NCI-H2081 treated with DMSO at 0.1 percent for 48 hours (cell line): ENCODE measurements at regions not wholly inside any gene's neighbourhood (a gene's known extent, or its start where the extent isn't known, plus 50 kb on each side); places are given as distances from the start of the nearest gene placed in this dataset.

Experiments
- DNase-seq: peaks from one replicate; lab custom pipeline; 2025; lab: John Stamatoyannopoulos, UW

- DNase-seq, result no peak
Measured at GRCh38 chr10:21263263-21263803, 262.1 kb downstream of the SKIDA1 start.

DNA sequence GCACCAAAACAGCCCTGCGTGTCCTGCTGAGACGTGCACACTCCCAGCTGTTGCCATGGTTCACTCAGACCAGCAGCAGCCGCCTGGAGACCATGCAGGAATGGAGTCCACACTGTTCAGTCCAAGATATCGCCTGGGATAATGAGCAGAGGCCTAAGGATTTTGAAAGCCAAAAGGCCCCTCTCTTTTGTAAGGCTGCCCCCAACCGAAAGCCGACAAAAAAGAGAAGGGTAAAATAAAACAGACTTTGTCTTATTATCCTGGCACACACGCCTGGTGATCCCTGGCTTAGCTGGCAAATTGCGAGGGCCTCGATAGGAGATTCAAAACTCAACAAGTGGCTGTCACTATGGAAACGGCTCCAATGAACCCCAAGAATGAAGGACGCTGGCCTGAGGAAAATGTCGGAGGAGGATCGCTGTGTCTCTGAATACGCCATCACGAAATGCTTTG lies 263.6 kb downstream of the SKIDA1 start:
- no peak for DNase-seq

GRCh38 chr10:21260506-21261149 lies 264.9 kb downstream of the SKIDA1 start:
- DNase-seq, result no peak

DNA sequence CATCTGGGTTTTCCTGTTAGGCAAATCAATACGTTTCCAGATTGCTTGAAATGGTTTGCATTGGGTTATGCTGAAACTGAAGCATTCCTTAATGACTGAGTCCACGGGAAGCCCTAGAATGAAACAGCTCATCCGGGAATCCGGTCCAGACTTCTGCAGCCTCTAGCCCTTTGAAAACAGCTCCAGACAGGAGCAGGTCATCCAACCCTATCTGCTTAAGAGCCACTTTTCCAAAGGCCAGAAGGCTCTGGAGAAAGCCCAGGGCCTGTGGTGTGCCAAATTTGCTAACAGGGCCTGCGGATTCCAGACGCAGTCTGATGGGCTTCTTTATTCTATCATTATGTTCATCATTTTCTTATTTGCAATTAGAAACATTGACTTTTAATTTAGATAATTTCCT lies 265.4 kb downstream of the SKIDA1 start:
- DNase-seq, result no peak

GRCh38 chr10:21257919-21258318 lies 267.6 kb downstream of the SKIDA1 start:
- DNase-seq, result no peak

GRCh38 chr10:21257191-21257590 lies 268.3 kb downstream of the SKIDA1 start:
- no peak for DNase-seq

- DNase-seq, result no peak
Measured at GRCh38 chr10:21249435-21249834, 276.0 kb downstream of the SKIDA1 start.

DNA sequence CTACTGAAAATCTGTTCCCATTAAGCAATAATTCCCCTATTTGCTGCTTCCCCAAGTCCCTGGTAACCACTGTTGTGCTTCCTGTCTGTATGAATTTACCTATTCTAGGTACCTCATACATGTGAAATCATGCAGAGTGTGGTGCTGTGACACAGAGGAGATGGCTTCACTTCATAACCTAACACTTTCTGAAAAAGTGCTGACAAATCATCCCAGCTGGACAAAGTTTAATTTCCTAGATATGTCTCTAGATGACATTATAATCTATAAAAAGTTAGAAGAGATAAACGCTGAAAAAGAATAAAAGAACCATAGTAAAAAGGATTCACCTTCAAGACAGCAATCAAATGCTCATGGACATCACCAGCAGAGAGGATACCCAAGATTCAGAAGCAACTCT lies 277.9 kb downstream of the SKIDA1 start:
- no peak for DNase-seq

DNA sequence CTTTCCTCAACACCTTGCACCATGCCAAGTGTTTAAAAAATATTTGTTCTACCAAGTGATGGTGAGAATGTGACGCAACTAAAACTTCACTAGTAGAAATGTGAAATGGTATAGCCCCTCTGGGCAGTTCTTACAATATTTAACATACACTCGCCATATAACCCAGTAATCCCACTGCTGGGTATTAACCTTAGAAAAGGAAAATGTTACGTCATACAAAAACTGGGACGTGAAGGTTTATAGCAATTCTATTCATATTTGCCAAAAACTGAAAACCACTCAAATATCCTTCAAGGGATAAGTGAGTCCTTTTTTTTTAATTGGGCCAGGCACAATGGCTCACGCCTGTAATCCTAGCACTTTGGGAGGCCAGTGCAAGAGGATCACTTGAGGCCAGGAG lies 279.3 kb downstream of the SKIDA1 start:
- DNase-seq, result no peak

GRCh38 chr10:21243748-21244257 lies 281.7 kb downstream of the SKIDA1 start:
- no peak for DNase-seq

- DNase-seq, result no peak
Measured at GRCh38 chr10:21242915-21243314, 282.6 kb downstream of the SKIDA1 start.

GRCh38 chr10:21238717-21239116 lies 286.8 kb downstream of the SKIDA1 start:
- no peak for DNase-seq

GRCh38 chr10:21238044-21238443 lies 287.4 kb downstream of the SKIDA1 start:
- no peak for DNase-seq

DNA sequence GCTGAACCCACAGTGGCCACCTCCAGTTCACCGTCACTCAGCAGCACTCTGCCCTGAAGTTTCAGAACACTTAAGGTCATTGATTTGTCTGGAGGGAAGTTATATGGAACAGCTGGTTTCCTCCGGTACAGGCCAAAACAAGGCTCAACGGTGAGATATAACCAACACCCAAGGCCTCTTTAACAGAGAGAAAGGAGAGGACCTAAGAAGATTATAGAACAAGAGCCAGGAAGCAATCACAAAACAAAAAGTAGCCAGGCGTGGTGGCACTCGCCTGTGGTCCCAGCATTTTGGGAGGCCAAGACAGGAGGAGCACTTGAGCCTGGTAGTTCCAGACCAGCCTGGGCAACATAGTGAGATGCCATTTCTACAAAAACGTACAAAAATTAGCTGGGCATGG lies 290.7 kb downstream of the SKIDA1 start:
- DNase-seq, result no peak

DNA sequence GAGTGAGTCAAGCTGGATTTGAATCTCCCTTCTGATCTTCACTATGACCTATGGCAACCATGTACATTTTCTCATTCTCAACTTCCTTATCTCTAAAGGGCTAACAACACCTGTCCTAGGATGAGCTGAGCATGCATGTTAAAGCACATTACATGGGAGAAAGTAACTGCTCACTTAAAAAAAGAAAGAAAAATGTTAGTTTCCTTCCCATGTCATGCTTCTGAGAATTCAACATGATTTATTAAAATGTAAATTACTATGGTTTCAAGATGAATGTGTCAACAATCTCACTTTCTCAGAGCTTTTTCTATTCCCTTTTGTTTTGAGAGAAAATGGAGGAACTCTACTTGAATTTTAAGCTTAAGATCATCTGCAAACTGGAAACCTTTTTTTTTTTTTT lies 295.3 kb downstream of the SKIDA1 start:
- no peak for DNase-seq

GRCh38 chr10:21217748-21218367 lies 307.6 kb downstream of the SKIDA1 start:
- no peak for DNase-seq

DNA sequence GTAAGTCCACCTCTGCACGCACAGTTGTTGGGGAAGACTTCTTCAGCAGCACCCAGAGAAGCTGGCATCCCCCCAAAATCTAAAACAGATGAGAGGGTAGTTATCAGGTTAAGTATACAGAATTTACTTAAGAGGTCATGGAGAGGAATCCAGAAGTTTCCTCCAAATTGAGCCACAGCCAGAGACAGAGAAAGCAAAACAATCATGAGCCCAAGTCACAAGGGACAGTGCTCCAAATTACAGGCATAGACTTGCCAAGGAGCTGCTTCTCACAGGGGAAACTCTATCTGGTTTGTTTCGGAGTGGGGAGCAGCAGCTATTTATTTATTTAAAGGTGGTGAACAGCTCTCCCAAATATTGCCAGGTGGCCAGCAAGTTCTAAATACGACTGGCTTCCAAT lies 308.4 kb downstream of the SKIDA1 start:
- no peak for DNase-seq

GRCh38 chr10:21214329-21214728 lies 311.2 kb downstream of the SKIDA1 start:
- no peak for DNase-seq

DNA sequence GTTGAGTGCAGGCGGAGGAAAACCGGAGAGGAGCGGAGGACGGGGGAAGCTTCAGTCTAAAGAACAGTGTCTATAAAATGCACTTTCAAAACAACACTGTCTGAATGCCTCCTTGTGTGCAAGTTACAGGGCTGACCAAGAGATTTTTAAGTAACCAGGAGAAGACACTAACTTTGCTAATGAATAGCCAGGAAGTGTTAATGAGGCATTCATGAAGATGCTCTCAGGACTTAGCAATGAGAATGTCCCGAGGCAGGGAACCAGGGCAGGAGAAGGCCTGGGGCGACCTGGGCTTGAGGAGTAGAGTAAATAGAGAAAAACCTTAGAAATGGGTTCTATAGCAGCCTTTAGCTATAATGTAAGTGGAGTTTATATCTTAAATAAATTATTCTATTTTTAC lies 312.1 kb downstream of the SKIDA1 start:
- no peak for DNase-seq

DNA sequence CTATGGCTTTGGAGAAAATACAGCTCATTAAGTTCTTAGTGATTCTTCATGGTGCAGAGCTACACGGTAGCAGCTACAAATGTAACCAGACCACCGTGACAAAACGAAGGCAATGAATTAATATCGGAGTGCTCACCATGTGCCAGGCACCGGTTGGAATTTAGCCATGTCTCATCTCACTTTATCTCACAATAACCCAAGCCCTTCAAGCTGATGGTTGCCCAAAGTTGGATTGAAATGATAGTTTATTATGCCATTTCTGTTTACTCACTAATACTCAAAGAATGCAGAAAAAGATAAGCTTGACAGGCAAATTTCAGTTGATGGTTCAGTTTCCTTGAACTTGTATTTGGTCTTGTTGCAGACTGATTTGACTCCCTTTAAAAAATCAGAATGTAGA lies 312.6 kb downstream of the SKIDA1 start:
- DNase-seq, result no peak

DNA sequence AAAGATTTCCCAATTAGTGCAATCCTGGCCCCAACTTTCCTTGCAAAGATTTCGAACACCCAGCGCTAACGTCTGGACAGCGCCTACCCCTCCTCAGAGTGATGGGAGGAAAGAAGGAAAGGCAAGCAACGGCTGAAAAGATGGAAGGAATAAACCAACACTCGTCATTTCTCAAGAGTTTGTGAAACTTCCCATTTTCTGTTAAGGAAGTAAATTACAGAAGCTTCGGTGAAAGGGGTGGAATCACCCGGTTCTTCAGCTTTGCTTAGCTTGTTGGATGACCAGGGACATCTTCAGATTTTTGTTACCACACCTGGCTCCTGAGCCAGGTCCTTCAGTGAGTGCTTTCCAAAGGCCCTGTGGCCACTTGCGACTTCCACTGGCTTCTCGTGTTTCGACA lies 313.1 kb downstream of the SKIDA1 start:
- no peak for DNase-seq

GRCh38 chr10:21209495-21209894 lies 312.4 kb upstream of the NEBL start:
- no peak for DNase-seq

DNA sequence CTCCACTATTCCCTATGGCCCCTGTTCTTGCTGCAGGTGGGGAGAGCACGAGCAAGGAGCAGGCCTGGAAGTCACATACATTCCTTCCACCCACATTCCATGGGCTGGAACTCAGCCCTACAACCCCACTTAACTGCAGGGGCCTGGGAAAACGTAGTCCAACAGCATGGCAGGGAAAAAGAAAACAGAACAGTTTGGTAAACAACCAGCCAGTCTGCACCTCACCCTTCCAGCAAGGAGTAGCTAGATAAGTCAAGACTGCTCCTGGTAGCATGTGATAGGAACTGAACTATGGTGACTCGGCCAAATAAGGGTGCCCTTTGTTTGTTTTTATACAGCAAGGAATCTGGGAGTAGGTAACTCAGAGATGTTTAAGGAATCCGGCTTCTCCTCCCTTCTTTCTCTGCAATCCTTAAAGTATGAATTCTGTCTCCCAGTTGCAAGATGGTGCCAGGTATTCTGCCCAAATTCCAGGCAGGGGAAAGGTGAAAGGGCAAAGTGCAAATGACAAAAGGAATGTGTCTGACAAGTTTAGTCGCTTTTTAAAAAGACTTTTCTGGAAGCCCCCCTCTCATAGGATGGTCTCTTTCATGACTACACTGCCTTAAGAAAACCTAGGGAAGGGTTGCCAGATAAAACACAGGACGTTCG lies 311.7 kb upstream of the NEBL start:
- no peak for DNase-seq
